ENCODE measurements at regions not wholly inside any gene's neighbourhood (a gene's known extent, or its start where the extent isn't known, plus 50 kb on each side); places are given as distances from the start of the nearest gene placed in this dataset.

GRCh38 chr12:130017591-130018449, 114.0 kb upstream of the TMEM132D start:
- no peak for DNase-seq

GRCh38 chr12:130018614-130019013, 114.8 kb upstream of the TMEM132D start:
- DNase-seq = no peak

- peak; percentile 23 for DNase-seq
These were observed 122.9 kb upstream of the TMEM132D start for GRCh38 chr12:130026608-130027176.

- no peak for DNase-seq
These were observed 124.0 kb upstream of the TMEM132D start for GRCh38 chr12:130027798-130028197.

- no peak for DNase-seq
These were observed 125.3 kb upstream of the TMEM132D start for GRCh38 chr12:130029151-130029550.

- no peak for DNase-seq
These were observed 127.2 kb upstream of the TMEM132D start for GRCh38 chr12:130031041-130031440.

- DNase-seq = peak; percentile 62
These were observed 127.9 kb upstream of the TMEM132D start for GRCh38 chr12:130031571-130032189.

GRCh38 chr12:130041983-130042812, 120.1 kb upstream of the FZD10 start:
- peak; percentile 34 for DNase-seq

GRCh38 chr12:130043685-130044406, 118.4 kb upstream of the FZD10 start:
- no peak for DNase-seq

- no peak for DNase-seq
These were observed 117.2 kb upstream of the FZD10 start for GRCh38 chr12:130044991-130045621.

GRCh38 chr12:130049666-130050065, 112.6 kb upstream of the FZD10 start:
- DNase-seq = no peak

GRCh38 chr12:130051900-130052299, 110.4 kb upstream of the FZD10 start:
- DNase-seq = no peak

GRCh38 chr12:130053651-130054069, 108.6 kb upstream of the FZD10 start:
- no peak for DNase-seq

- DNase-seq = no peak
These were observed 107.5 kb upstream of the FZD10 start for GRCh38 chr12:130054803-130055202.

GRCh38 chr12:130058926-130059472, 103.3 kb upstream of the FZD10 start:
- no peak for DNase-seq

GRCh38 chr12:130063866-130064265, 98.4 kb upstream of the FZD10 start:
- no peak for DNase-seq

- no peak for DNase-seq
These were observed 97.3 kb upstream of the FZD10 start for GRCh38 chr12:130064999-130065398.

GRCh38 chr12:130066742-130067141, 95.5 kb upstream of the FZD10 start:
- DNase-seq = no peak

GRCh38 chr12:130068741-130069140, 93.5 kb upstream of the FZD10 start:
- DNase-seq = no peak

- no peak for DNase-seq
These were observed 92.1 kb upstream of the FZD10 start for GRCh38 chr12:130070126-130070611.

GRCh38 chr12:130073721-130074120, 88.5 kb upstream of the FZD10 start:
- no peak for DNase-seq

Data from activated CD8-positive, alpha-beta memory T cell treated with anti-CD3 and anti-CD28 coated beads, Interleukin-2, amount 50 U/mL, for 4 hours (primary cell).